Keratinocyte (primary cell): ENCODE measurements at regions not wholly inside any gene's neighbourhood (a gene's known extent, or its start where the extent isn't known, plus 50 kb on each side); places are given as distances from the start of the nearest gene placed in this dataset.

Experiments used
- EZH2 ChIP-seq: IDR thresholded peaks from one replicate; pipeline ENCODE4 v1.6.1; 2012; ENCODE audit warnings: inconsistent platforms, mild to moderate bottlenecking, low read length, moderate library complexity
- TF ChIP-seq, protein P1 (sequence below), 3 experiments: IDR thresholded peaks in 1 of 3; conservative IDR thresholded peaks in 1 of 3; optimal IDR thresholded peaks in 1 of 3; 2 replicates in 2 of 3; 3 replicates in 1 of 3; pipeline versions ENCODE3 to v1.5.1; 2011; ENCODE audit warnings: low read length in 3 of 3, mild to moderate bottlenecking in 3 of 3, moderate library complexity in 2 of 3, control low read depth in 1 of 3, inconsistent platforms in 1 of 3; ENCODE audit not compliant: insufficient read depth in 2 of 3; ENCODE audit errors: extremely low read depth in 1 of 3

DNA sequence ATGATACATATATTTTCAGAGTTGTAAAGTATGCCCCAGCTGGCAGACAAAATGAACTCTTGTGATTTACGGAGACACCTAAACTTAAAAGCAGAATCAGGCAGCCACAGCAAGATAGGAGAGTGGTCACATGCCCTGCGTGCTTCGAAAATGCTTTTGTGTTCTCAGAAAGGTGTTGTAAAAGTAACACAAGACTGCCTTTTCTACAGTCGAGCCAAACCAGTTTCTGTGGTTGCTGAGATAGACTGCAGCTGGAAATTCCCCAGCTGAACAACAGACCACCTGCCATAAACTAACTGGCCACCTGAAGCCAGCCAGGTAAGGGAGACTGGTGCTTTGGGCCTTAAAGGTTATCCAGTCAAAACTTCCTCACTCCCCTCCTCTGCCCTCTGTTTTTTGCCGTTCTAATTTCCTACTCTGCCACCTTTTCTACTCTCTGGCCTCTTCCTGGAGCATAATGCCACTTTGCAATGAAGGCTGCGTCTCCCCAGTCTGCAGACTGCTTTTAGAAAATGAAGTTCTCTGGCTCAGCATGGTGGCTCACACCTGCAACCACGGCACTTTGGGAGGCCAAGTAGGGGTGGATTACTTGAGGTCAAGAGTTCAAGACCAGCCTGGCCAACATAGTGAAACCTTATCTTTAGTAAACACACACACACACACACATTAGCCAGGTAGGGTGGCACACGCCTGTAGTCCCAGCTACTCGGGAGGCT is 381.2 kb upstream of the SLITRK1 start:
- TF ChIP-seq, protein P1, sequence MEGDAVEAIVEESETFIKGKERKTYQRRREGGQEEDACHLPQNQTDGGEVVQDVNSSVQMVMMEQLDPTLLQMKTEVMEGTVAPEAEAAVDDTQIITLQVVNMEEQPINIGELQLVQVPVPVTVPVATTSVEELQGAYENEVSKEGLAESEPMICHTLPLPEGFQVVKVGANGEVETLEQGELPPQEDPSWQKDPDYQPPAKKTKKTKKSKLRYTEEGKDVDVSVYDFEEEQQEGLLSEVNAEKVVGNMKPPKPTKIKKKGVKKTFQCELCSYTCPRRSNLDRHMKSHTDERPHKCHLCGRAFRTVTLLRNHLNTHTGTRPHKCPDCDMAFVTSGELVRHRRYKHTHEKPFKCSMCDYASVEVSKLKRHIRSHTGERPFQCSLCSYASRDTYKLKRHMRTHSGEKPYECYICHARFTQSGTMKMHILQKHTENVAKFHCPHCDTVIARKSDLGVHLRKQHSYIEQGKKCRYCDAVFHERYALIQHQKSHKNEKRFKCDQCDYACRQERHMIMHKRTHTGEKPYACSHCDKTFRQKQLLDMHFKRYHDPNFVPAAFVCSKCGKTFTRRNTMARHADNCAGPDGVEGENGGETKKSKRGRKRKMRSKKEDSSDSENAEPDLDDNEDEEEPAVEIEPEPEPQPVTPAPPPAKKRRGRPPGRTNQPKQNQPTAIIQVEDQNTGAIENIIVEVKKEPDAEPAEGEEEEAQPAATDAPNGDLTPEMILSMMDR (optimal IDR thresholded peaks at IDR 0.05 in 1 of 3, IDR thresholded peaks at IDR 0.05 in 1 of 3, conservative IDR thresholded peaks at IDR 0.05 in 1 of 3; ENCODE audit: extremely low read depth in 1 of 3, insufficient read depth in 2 of 3, low read length in 3 of 3): no peak
- no peak for TF ChIP-seq EZH2
